GM23338 (cell line): ENCODE measurements at regions not wholly inside any gene's neighbourhood (a gene's known extent, or its start where the extent isn't known, plus 50 kb on each side); places are given as distances from the start of the nearest gene placed in this dataset.

Experiments used
- ATAC-seq: fragments of 200-7000 bp; cut with Tn5 transposase; 3 replicates; pipeline ENCODE4 v1.9.1; 2020
- DNase-seq: peaks from one replicate; pipeline ENCODE4 v3.0.0-alpha.2; 2015; ENCODE audit warnings: low spot score
- H2AFZ ChIP-seq: fragments of 200-600 bp; sonication (generic); 2 replicates; pipeline ENCODE4 v1.8.0; 2016; ENCODE audit warnings: antibody characterized with exemption, mild to moderate bottlenecking, moderate library complexity
- H3F3A ChIP-seq: fragments of 200-600 bp; sonication (generic); replicated peaks from 2 replicates; pipeline ENCODE4 v1.8.0; 2017; ENCODE audit warnings: antibody characterized with exemption, mixed run types, low read depth
- H3K27ac ChIP-seq: fragments of 200-600 bp; sonication (generic); 2 replicates; pipeline ENCODE4 v1.6.1; 2016; ENCODE audit warnings: low read depth
- H3K27me3 ChIP-seq: fragments of 200-600 bp; sonication (generic); 2 replicates; pipeline ENCODE4 v1.8.0; 2016; ENCODE audit warnings: mild to moderate bottlenecking, mixed run types, moderate library complexity; ENCODE audit not compliant: insufficient read depth
- H3K36me3 ChIP-seq: fragments of 200-600 bp; sonication (generic); 2 replicates; pipeline ENCODE4 v1.8.0; 2016; ENCODE audit warnings: mild to moderate bottlenecking; ENCODE audit not compliant: insufficient read depth
- H3K4me1 ChIP-seq: fragments of 200-600 bp; sonication (generic); 2 replicates; pipeline ENCODE4 v1.8.0; 2016; ENCODE audit warnings: mild to moderate bottlenecking, moderate library complexity; ENCODE audit not compliant: insufficient read depth
- H3K4me2 ChIP-seq: fragments of 200-600 bp; sonication (generic); 2 replicates; pipeline ENCODE4 v1.7.1; 2017; ENCODE audit warnings: mixed run types
- H3K4me3 ChIP-seq: fragments of 200-600 bp; sonication (generic); 2 replicates; pipeline ENCODE4 v1.6.1; 2016; ENCODE audit warnings: mixed run types
- H3K79me2 ChIP-seq: fragments of 200-600 bp; sonication (generic); replicated peaks from 2 replicates; pipeline ENCODE4 v1.8.0; 2017; ENCODE audit warnings: mild to moderate bottlenecking; ENCODE audit not compliant: insufficient read depth
- H3K9me2 ChIP-seq: fragments of 200-600 bp; sonication (generic); 2 replicates; pipeline ENCODE4 v1.8.0; 2017; ENCODE audit not compliant: insufficient read depth
- H4K20me1 ChIP-seq: fragments of 200-600 bp; sonication (generic); replicated peaks from 2 replicates; pipeline ENCODE4 v1.8.0; 2017; ENCODE audit warnings: mild to moderate bottlenecking; ENCODE audit not compliant: insufficient read depth
- H3K27ac Mint-ChIP-seq: 2 replicates; pipeline ENCODE4 v1.8.0; 2020; ENCODE audit warnings: inconsistent platforms, mild to moderate bottlenecking, moderate library complexity, mixed read lengths
- H3K27me3 Mint-ChIP-seq: 3 replicates; pipeline ENCODE4 v1.8.0; 2022; ENCODE audit warnings: low read depth, mild to moderate bottlenecking, moderate library complexity, mixed read lengths, inconsistent platforms; ENCODE audit not compliant: insufficient read depth, poor library complexity
- H3K36me3 Mint-ChIP-seq: 3 replicates; pipeline ENCODE4 v1.8.0; 2021; ENCODE audit warnings: low read depth, mild to moderate bottlenecking, inconsistent platforms, moderate library complexity, mixed read lengths
- H3K4me1 Mint-ChIP-seq: 3 replicates; pipeline ENCODE4 v1.8.0; 2020; ENCODE audit warnings: mild to moderate bottlenecking, inconsistent platforms, mixed read lengths
- H3K4me3 Mint-ChIP-seq: 3 replicates; pipeline ENCODE4 v1.8.0; 2021; ENCODE audit warnings: moderate library complexity, mild to moderate bottlenecking, inconsistent platforms, mixed read lengths
- H3K9me3 Mint-ChIP-seq: 3 replicates; pipeline ENCODE4 v1.8.0; 2020; ENCODE audit warnings: moderate library complexity, mild to moderate bottlenecking, inconsistent platforms, mixed read lengths
- CREB1 ChIP-seq: fragments of 250-450 bp; sonication (Bioruptor Pico); IDR thresholded peaks from 2 replicates; pipeline ENCODE4 v1.5.0; 2020; ENCODE audit warnings: low read depth, mild to moderate bottlenecking, moderate library complexity
- CTCF ChIP-seq, 2 experiments: fragments of 200-600 bp in 1 of 2; sonication (generic) in 1 of 2; conservative IDR thresholded peaks; 2 replicates each; pipeline versions ENCODE4 v1.5.1 to v1.6.1; 2016 to 2017; ENCODE audit warnings: antibody characterized with exemption in 2 of 2, low read depth in 2 of 2, mild to moderate bottlenecking in 2 of 2, moderate library complexity in 1 of 2
- ETS1 ChIP-seq: IDR thresholded peaks from 2 replicates; pipeline ENCODE4 v1.6.1; 2016; ENCODE audit warnings: antibody characterized with exemption
- EZH2 ChIP-seq: fragments of 200-600 bp; sonication (generic); IDR thresholded peaks from one replicate; pipeline ENCODE4 v1.8.0; 2017; ENCODE audit warnings: antibody characterized with exemption, mild to moderate bottlenecking, low read depth; ENCODE audit not compliant: unreplicated experiment
- EZH2phosphoT487 ChIP-seq: fragments of 200-600 bp; sonication (generic); IDR thresholded peaks from one replicate; pipeline ENCODE4 v1.8.1; 2018; ENCODE audit warnings: antibody characterized with exemption; ENCODE audit not compliant: unreplicated experiment
- NANOG ChIP-seq: IDR thresholded peaks from 2 replicates; pipeline ENCODE4 v1.6.1; 2016; ENCODE audit warnings: antibody characterized with exemption, borderline replicate concordance
- POLR2AphosphoS5 ChIP-seq: IDR thresholded peaks from 2 replicates; pipeline ENCODE4 v1.6.1; 2016; ENCODE audit warnings: antibody characterized with exemption, low read depth
- REST ChIP-seq: IDR thresholded peaks from one replicate; pipeline ENCODE4 v1.6.1; 2018; ENCODE audit warnings: antibody characterized with exemption; ENCODE audit not compliant: unreplicated experiment
- STAT1 ChIP-seq: IDR thresholded peaks from one replicate; pipeline ENCODE4 v1.6.1; 2016; ENCODE audit warnings: antibody characterized with exemption; ENCODE audit not compliant: unreplicated experiment
- ZNF114 ChIP-seq: fragments of 250-450 bp; sonication (Bioruptor Pico); IDR thresholded peaks from 2 replicates; pipeline ENCODE4 v1.5.0; 2020; ENCODE audit warnings: mild to moderate bottlenecking, moderate library complexity
- ZNF462 ChIP-seq: fragments of 250-450 bp; sonication (Bioruptor Pico); IDR thresholded peaks from 2 replicates; pipeline ENCODE4 v1.5.0; 2020; ENCODE audit warnings: mild to moderate bottlenecking, moderate library complexity

GRCh38 chr2:172674034-172674967 lies 61.3 kb upstream of the RAPGEF4 start:
- TF ChIP-seq CTCF (conservative IDR thresholded peaks at IDR 0.05; ENCODE audit: low read depth in 2 of 2) (peak; percentile 83 to 85), ZNF114 (CRISPR knock-in tag) (peak; percentile 79; the same call in 1 of the 2 replicates), REST (no peak), ZNF462 (CRISPR knock-in tag) (0 out of 2 replicates have a peak, but pooled peaks have one; percentile 23), EZH2phosphoT487 (no peak), NANOG (no peak), ETS1 (no peak), POLR2AphosphoS5 (no peak), CREB1 (CRISPR knock-in tag) (peak; percentile 50; the same call in 1 of the 2 replicates), STAT1 (no peak), EZH2 (no peak)
- H3K36me3 Mint-ChIP-seq, result no peaks in the 10 kb centered on the region; the same call in 2 of the 3 replicates
- Histone ChIP-seq H3K4me1 (no peaks in the 10 kb centered on the region), H3K9me2 (no peaks in the 10 kb centered on the region), H3K27ac (no peak overlapping the region), H3K4me2 (0 out of 2 replicates have a peak overlapping the region, but pooled peaks have one; percentile 61), H3K27me3 (0 out of 2 replicates have a peak, but pooled peaks cover 3% of the 10 kb centered on the region), H3K79me2 (no peaks in the 10 kb centered on the region), H3F3A (no peaks in the 10 kb centered on the region), H4K20me1 (no peaks in the 10 kb centered on the region), H3K36me3 (no peaks in the 10 kb centered on the region), H2AFZ (peak overlapping the region; percentile 89), H3K4me3 (peak overlapping the region; percentile 31; the same call in 1 of the 2 replicates)
- H3K4me1 Mint-ChIP-seq, result 0 out of 3 replicates have a peak, but pooled peaks cover 2% of the 10 kb centered on the region
- peaks cover 4% of the 10 kb centered on the region for H3K27me3 Mint-ChIP-seq
- peaks cover 5% of the 10 kb centered on the region; the same call in 1 of the 3 replicates for H3K9me3 Mint-ChIP-seq
- ATAC-seq, result peak; percentile 100
- H3K4me3 Mint-ChIP-seq, result no peak overlapping the region
- peak; percentile 85 for DNase-seq
- H3K27ac Mint-ChIP-seq, result no peak overlapping the region
